ENCODE measurements at regions not wholly inside any gene's neighbourhood (a gene's known extent, or its start where the extent isn't known, plus 50 kb on each side); places are given as distances from the start of the nearest gene placed in this dataset.

- ChIA-PET CTCF (no interaction called here), POLR2A (no interaction called here)
- DNase-seq (ENCODE audit: low spot score) (no peak), ATAC-seq (no peak)
- TF ChIP-seq ZBTB43 (CRISPR knock-in tag; IDR thresholded peaks at IDR 0.05): no peak
- no peak for TF ChIP-seq PRDM15 (CRISPR knock-in tag; IDR thresholded peaks at IDR 0.05)
- no peak for TF ChIP-seq ZNF512 (CRISPR knock-in tag; IDR thresholded peaks at IDR 0.05; ENCODE audit: borderline replicate concordance)
- TF ChIP-seq CBFB (CRISPR knock-in tag; IDR thresholded peaks at IDR 0.05; ENCODE audit: low read depth): no peak
- no peak for TF ChIP-seq ZSCAN18 (CRISPR knock-in tag; IDR thresholded peaks at IDR 0.05)
- TF ChIP-seq OVOL2 (CRISPR knock-in tag; IDR thresholded peaks at IDR 0.05; ENCODE audit: borderline replicate concordance): no peak
- no peak for TF ChIP-seq SMAD4 (CRISPR knock-in tag; IDR thresholded peaks at IDR 0.05)
- no peak for TF ChIP-seq ATF1 (CRISPR knock-in tag; IDR thresholded peaks at IDR 0.05)
- TF ChIP-seq E2F1 (CRISPR knock-in tag; IDR thresholded peaks at IDR 0.05): no peak
- no peak for TF ChIP-seq ZNF232 (CRISPR knock-in tag; IDR thresholded peaks at IDR 0.05)
- TF ChIP-seq GTF2I (CRISPR knock-in tag; conservative IDR thresholded peaks at IDR 0.05): no peak
- TF ChIP-seq TCF7 (CRISPR knock-in tag; IDR thresholded peaks at IDR 0.05; ENCODE audit: low read depth): no peak
- TF ChIP-seq IRF2 (CRISPR knock-in tag; IDR thresholded peaks at IDR 0.05; ENCODE audit: borderline replicate concordance, low read depth): no peak
- TF ChIP-seq CTCF (IDR thresholded peaks at IDR 0.05): no peak
- no peak for TF ChIP-seq FOXJ3 (CRISPR knock-in tag; IDR thresholded peaks at IDR 0.05; ENCODE audit: borderline replicate concordance)
- TF ChIP-seq RELA (CRISPR knock-in tag; IDR thresholded peaks at IDR 0.05; ENCODE audit: borderline replicate concordance): no peak
- TF ChIP-seq ZNF121 (CRISPR knock-in tag; IDR thresholded peaks at IDR 0.05): no peak
- no peak for TF ChIP-seq HMGA2 (CRISPR knock-in tag; IDR thresholded peaks at IDR 0.05)
- no peak for TF ChIP-seq GABPB1 (CRISPR knock-in tag; IDR thresholded peaks at IDR 0.05)
- Mint-ChIP-seq H3K27me3 (ENCODE audit: low read depth) (no peaks in the 10 kb centered on the region; the same call in 1 of the 2 replicates), H3K36me3 (no peaks in the 10 kb centered on the region), H3K4me1 (peaks cover 19% of the 10 kb centered on the region), H3K4me3 (no peak overlapping the region), H3K9me3 (0 out of 2 replicates have a peak, but pooled peaks cover 7% of the 10 kb centered on the region), H3K27ac (no peak overlapping the region)
Observed at GRCh38 chr19:28301463-28301862, 911.5 kb downstream of the UQCRFS1 start.

Data from WTC11 (cell line).